ENCODE measurements at regions not wholly inside any gene's neighbourhood (a gene's known extent, or its start where the extent isn't known, plus 50 kb on each side); places are given as distances from the start of the nearest gene placed in this dataset.

DNA sequence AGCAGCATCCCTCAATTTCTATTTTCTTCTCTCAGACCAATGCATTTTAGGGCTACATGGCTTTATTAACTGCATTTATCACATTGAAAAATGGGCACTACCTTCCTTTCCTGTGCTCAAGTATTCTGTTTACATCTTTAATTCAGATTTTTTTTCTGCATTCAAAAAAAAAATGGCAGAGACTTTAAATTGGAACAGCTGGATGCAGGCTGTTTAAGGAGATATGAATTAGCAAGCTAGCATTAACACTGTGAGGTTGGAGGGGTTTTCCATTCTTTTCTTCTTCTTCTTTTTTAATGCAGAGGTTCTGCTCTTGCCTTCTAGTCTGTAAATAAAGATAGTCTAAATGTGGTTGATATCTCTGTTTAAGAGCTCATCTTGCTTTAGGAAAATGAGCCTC is 242.9 kb upstream of the RBFOX1 start:
- POLR2A ChIA-PET, result no interaction called here
- intact Hi-C loops (cut with micrococcal nuclease), result no loop called here
- Mint-ChIP-seq H3K4me3 (no peak overlapping the region), H3K9me3 (peaks cover 4% of the 10 kb centered on the region), H3K4me1 (ENCODE audit: low read depth) (no peaks in the 10 kb centered on the region), H3K27me3 (no peaks in the 10 kb centered on the region), H3K36me3 (ENCODE audit: low read depth) (no peaks in the 10 kb centered on the region), H3K27ac (no peak overlapping the region)
- CTCF ChIA-PET, result no interaction called here
- TF ChIP-seq, protein P1, sequence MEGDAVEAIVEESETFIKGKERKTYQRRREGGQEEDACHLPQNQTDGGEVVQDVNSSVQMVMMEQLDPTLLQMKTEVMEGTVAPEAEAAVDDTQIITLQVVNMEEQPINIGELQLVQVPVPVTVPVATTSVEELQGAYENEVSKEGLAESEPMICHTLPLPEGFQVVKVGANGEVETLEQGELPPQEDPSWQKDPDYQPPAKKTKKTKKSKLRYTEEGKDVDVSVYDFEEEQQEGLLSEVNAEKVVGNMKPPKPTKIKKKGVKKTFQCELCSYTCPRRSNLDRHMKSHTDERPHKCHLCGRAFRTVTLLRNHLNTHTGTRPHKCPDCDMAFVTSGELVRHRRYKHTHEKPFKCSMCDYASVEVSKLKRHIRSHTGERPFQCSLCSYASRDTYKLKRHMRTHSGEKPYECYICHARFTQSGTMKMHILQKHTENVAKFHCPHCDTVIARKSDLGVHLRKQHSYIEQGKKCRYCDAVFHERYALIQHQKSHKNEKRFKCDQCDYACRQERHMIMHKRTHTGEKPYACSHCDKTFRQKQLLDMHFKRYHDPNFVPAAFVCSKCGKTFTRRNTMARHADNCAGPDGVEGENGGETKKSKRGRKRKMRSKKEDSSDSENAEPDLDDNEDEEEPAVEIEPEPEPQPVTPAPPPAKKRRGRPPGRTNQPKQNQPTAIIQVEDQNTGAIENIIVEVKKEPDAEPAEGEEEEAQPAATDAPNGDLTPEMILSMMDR (IDR thresholded peaks at IDR 0.05), result no peak
- no peak for DNase-seq
- no peak for ATAC-seq

DNA sequence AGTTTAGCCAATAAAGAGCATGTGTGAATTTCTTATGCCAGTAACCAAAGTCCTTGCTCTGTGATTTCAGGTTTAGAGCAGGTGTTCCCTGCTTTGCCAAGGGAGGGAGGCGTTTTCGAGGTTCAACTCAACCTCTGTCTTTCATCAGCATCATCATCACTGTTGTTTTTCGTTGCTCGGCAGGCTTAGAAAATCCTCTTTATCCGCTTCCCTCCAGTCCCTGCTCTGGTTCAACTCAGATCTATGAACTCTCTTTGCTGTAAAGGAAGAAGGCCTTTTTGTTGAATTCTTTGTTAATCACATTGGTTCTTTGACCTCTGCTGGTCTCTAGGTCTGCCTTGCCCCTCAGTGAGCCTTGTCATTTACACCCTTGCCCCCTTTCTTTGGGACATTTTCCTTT is 243.9 kb upstream of the RBFOX1 start:
- no peaks in the 10 kb centered on the region for H3K27me3 Mint-ChIP-seq
- POLR2A ChIA-PET, result no interaction called here

DNA sequence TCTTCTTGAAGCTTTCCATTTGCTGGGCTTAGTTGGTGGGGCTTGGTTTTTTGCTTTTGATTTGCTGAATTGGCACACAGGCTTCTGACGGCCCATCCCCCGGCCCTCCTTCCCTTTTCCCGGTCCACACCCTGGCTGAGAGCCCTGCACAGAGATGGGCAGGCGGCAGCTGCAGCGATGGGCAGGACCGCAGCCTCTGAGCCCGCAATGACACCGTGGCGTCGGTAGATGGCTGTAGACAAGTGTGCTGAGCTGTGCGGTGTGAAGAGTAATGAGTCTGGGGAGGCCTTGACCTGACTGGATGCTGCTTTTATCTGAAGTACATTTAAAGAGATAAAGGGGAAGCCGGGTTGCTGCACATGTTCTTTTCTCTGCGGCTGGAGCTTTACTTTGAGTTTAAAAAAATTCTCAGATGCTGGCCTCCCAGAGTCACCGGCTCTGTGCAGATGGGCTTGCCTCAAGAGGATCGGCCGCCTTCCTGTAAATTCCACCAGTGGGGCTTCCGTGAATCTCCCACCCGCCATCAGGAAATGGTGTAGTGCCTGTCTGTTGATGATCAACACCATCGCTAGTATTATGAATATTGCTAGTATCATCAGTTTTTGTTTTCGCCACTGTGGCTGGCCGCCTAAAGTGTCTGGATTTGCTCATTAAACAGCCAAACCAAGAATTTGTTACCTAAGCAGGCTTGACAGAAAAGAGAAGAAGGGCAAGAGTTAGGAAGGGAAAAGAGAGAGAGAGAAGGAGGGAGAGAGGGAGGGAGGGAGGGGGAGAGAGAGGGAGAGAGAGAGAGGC is 245.6 kb upstream of the RBFOX1 start:
- Mint-ChIP-seq H3K9me3 (peaks cover 3% of the 10 kb centered on the region), H3K27ac (no peak overlapping the region), H3K36me3 (ENCODE audit: low read depth) (no peaks in the 10 kb centered on the region), H3K27me3 (no peaks in the 10 kb centered on the region), H3K4me1 (ENCODE audit: low read depth) (no peaks in the 10 kb centered on the region), H3K4me3 (no peak overlapping the region)
- TF ChIP-seq, protein P1 (IDR thresholded peaks at IDR 0.05), result no peak
- intact Hi-C loops (cut with micrococcal nuclease), result no loop called here
- no peak for ATAC-seq
- ChIA-PET CTCF (no interaction called here), POLR2A (no interaction called here)
- peak; percentile 2 for DNase-seq

More for the DNA sequence above, 243.9 kb upstream of the RBFOX1 start:
- Mint-ChIP-seq H3K27ac (no peak overlapping the region), H3K9me3 (peaks cover 4% of the 10 kb centered on the region), H3K4me1 (ENCODE audit: low read depth) (no peaks in the 10 kb centered on the region), H3K4me3 (no peak overlapping the region), H3K36me3 (ENCODE audit: low read depth) (no peaks in the 10 kb centered on the region)
- TF ChIP-seq, protein P1 (IDR thresholded peaks at IDR 0.05), result no peak
- CTCF ChIA-PET, result no interaction called here
- intact Hi-C loops (cut with micrococcal nuclease), result no loop called here
- no peak for ATAC-seq
- DNase-seq, result no peak

DNA sequence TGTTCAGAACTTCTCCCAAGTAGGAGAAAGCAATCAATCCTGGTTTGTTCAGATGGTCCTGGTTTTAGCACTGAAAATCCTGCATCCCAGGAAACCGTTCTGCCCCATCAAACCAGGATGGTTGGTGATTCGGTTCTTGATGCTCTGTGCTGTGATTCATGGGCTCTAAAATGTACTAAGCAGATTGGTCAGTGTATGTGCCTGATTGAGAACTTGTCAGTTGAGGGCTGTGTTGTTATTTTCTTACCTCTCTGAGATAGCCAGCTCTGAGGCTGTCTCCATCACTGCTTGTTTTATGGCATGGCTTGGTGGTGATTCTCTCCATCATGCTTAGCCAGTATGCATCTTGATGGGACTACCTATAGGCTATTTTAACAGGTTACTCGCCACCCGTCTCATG is 246.9 kb upstream of the RBFOX1 start:
- Mint-ChIP-seq H3K27ac (no peak overlapping the region), H3K9me3 (peaks cover 3% of the 10 kb centered on the region), H3K36me3 (ENCODE audit: low read depth) (no peaks in the 10 kb centered on the region), H3K27me3 (no peaks in the 10 kb centered on the region), H3K4me3 (no peak overlapping the region), H3K4me1 (ENCODE audit: low read depth) (no peaks in the 10 kb centered on the region)
- ChIA-PET POLR2A (no interaction called here), CTCF (no interaction called here)
- TF ChIP-seq, protein P1 (IDR thresholded peaks at IDR 0.05), result no peak
- ATAC-seq, result no peak
- DNase-seq, result no peak
- intact Hi-C loops (cut with micrococcal nuclease), result no loop called here

DNA sequence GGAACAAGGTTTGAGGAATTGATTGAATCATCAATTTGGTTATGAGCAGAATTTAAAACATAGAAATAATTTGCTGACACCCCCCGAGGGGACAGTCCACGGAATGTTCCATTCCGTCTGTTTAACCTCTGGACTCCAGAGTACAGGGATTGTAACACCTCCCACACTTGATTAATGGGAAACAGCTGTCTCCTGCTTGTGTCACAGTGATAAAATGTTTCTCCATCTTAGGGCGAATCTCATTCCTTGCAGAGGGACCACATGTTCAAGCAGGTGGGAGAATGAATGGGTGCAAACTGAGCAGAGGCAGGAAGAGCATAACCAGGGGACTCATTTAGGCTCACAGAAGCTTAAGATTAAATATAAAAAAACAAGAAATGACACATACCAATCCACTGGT is 249.5 kb upstream of the RBFOX1 start:
- H3K27me3 Mint-ChIP-seq, result no peaks in the 10 kb centered on the region
- DNase-seq, result no peak
- no peak overlapping the region for H3K4me3 Mint-ChIP-seq
- H3K4me1 Mint-ChIP-seq (ENCODE audit: low read depth), result no peaks in the 10 kb centered on the region
- H3K9me3 Mint-ChIP-seq, result peaks cover 5% of the 10 kb centered on the region
- ChIA-PET CTCF (no interaction called here), POLR2A (no interaction called here)
- no peak overlapping the region for H3K27ac Mint-ChIP-seq
- no peaks in the 10 kb centered on the region for H3K36me3 Mint-ChIP-seq (ENCODE audit: low read depth)
- TF ChIP-seq, protein P1 (IDR thresholded peaks at IDR 0.05), result no peak
- no peak for ATAC-seq
- intact Hi-C loops (cut with micrococcal nuclease), result no loop called here

Data from activated CD8-positive, alpha-beta T cell treated with anti-CD3 and anti-CD28 coated beads for 36 hours (primary cell).